Liver (tissue), 8 donors: ENCODE measurements at regions not wholly inside any gene's neighbourhood (a gene's known extent, or its start where the extent isn't known, plus 50 kb on each side); places are given as distances from the start of the nearest gene placed in this dataset.

Source experiments
- DNase-seq: peaks from one replicate; pipeline ENCODE4 v3.0.0-alpha.2; 2017; ENCODE audit warnings: low spot score
- H3K27ac ChIP-seq, 2 donors: one replicate each; pipeline ENCODE4 v1.7.0; 2013; ENCODE audit warnings: inconsistent platforms in 2 of 2, low read length in 2 of 2, control low read depth in 1 of 2, low read depth in 1 of 2, mild to moderate bottlenecking in 1 of 2
- H3K27me3 ChIP-seq, 4 donors: one replicate each; pipeline versions ENCODE4 v1.6.1 to v1.7.0; 2013; ENCODE audit warnings: low read length in 3 of 4, inconsistent platforms in 1 of 4, mild to moderate bottlenecking in 1 of 4, moderate library complexity in 1 of 4; ENCODE audit not compliant: control insufficient read depth in 4 of 4, insufficient read depth in 4 of 4
- H3K36me3 ChIP-seq, 4 donors: one replicate each; pipeline versions ENCODE4 v1.6.1 to v1.7.0; 2013; ENCODE audit warnings: low read length in 3 of 4, mild to moderate bottlenecking in 3 of 4, low read depth in 1 of 4, moderate library complexity in 1 of 4; ENCODE audit not compliant: control insufficient read depth in 4 of 4, insufficient read depth in 3 of 4
- H3K4me1 ChIP-seq, 4 donors: one replicate each; pipeline versions ENCODE4 v1.6.1 to v1.7.0; 2013; ENCODE audit warnings: low read length in 3 of 4, mild to moderate bottlenecking in 3 of 4, moderate library complexity in 1 of 4; ENCODE audit not compliant: control insufficient read depth in 4 of 4, insufficient read depth in 4 of 4
- H3K4me3 ChIP-seq, 3 donors: one replicate each; pipeline versions ENCODE4 v1.6.1 to v1.7.0; 2013; ENCODE audit warnings: low read length in 3 of 3, control low read depth in 1 of 3, low read depth in 1 of 3, mild to moderate bottlenecking in 1 of 3
- H3K9ac ChIP-seq, 2 donors: one replicate each; pipeline ENCODE4 v1.7.0; 2013; ENCODE audit warnings: low read length in 2 of 2, mild to moderate bottlenecking in 2 of 2, moderate library complexity in 2 of 2, control low read depth in 1 of 2, low read depth in 1 of 2
- H3K9me3 ChIP-seq, 4 donors: one replicate each; pipeline versions ENCODE4 v1.6.1 to v1.7.0; 2013; ENCODE audit warnings: low read length in 3 of 4; ENCODE audit not compliant: control insufficient read depth in 4 of 4
- EGR1 ChIP-seq, 2 donors: IDR thresholded peaks; 2 replicates each; pipeline ENCODE4 v1.6.1; 2016 to 2018; ENCODE audit warnings: antibody characterized with exemption in 2 of 2, low read depth in 2 of 2
- FOXA1 ChIP-seq: IDR thresholded peaks from 2 replicates; pipeline ENCODE4 v1.6.1; 2016; ENCODE audit warnings: antibody characterized with exemption
- FOXA2 ChIP-seq: IDR thresholded peaks from 2 replicates; pipeline ENCODE4 v1.6.1; 2016; ENCODE audit warnings: antibody characterized with exemption
- GABPA ChIP-seq, 2 donors: IDR thresholded peaks in 1 of 2; conservative IDR thresholded peaks in 1 of 2; 2 replicates each; pipeline ENCODE4 v1.6.1; 2016; ENCODE audit warnings: antibody characterized with exemption in 2 of 2, mild to moderate bottlenecking in 1 of 2, moderate library complexity in 1 of 2
- HNF4A ChIP-seq, 2 donors: conservative IDR thresholded peaks; 2 replicates each; pipeline ENCODE4 v1.6.1; 2016; ENCODE audit warnings: antibody characterized with exemption in 2 of 2, mild to moderate bottlenecking in 2 of 2
- HNF4G ChIP-seq: IDR thresholded peaks from 2 replicates; pipeline ENCODE4 v1.6.1; 2016; ENCODE audit warnings: antibody characterized with exemption
- JUND ChIP-seq, 2 donors: IDR thresholded peaks; 2 replicates each; pipeline ENCODE4 v1.6.1; 2016; ENCODE audit warnings: antibody characterized with exemption in 2 of 2
- NR2F2 ChIP-seq: IDR thresholded peaks from 2 replicates; pipeline ENCODE4 v1.6.1; 2016; ENCODE audit warnings: antibody characterized with exemption
- RAD21 ChIP-seq, 2 donors: IDR thresholded peaks; 2 replicates each; pipeline ENCODE4 v1.6.1; 2016; ENCODE audit warnings: antibody characterized with exemption in 2 of 2, mild to moderate bottlenecking in 2 of 2
- RXRA ChIP-seq, 2 donors: IDR thresholded peaks; 2 replicates each; pipeline ENCODE4 v1.6.1; 2017 to 2018; ENCODE audit warnings: antibody characterized with exemption in 2 of 2, mild to moderate bottlenecking in 1 of 2
- SP1 ChIP-seq: IDR thresholded peaks from 2 replicates; pipeline ENCODE4 v1.6.1; 2018; ENCODE audit warnings: antibody characterized with exemption, mild to moderate bottlenecking
- TAF1 ChIP-seq: conservative IDR thresholded peaks from 2 replicates; pipeline ENCODE4 v1.6.1; 2016; ENCODE audit warnings: antibody characterized with exemption, mild to moderate bottlenecking
- YY1 ChIP-seq: IDR thresholded peaks from 2 replicates; pipeline ENCODE4 v1.6.1; 2016; ENCODE audit warnings: antibody characterized with exemption, mild to moderate bottlenecking
- WGBS: extraction: QIAGEN DNeasy Blood & Tissue Kit; methylation state at CpG from one replicate; pipeline ENCODE4 v1.1.7; 2013; 5-methylcytosine and 5-hydroxymethylcytosine counted together
- TF ChIP-seq, protein P1 (sequence below): IDR thresholded peaks from 2 replicates; pipeline ENCODE4 v1.6.1; 2016; ENCODE audit warnings: antibody characterized with exemption, mild to moderate bottlenecking
- TF ChIP-seq, protein P2 (sequence below): IDR thresholded peaks from 2 replicates; pipeline ENCODE4 v1.6.1; 2016; ENCODE audit warnings: antibody characterized with exemption
- TF ChIP-seq, protein P3 (sequence below): fragments of 150-350 bp; IDR thresholded peaks from 2 replicates; pipeline ENCODE4 v1.5.1; 2017; ENCODE audit warnings: improper control_type of control experiment, low read depth, low read length; ENCODE audit not compliant: missing input control
- TF ChIP-seq, protein P4 (sequence below): IDR thresholded peaks from 2 replicates; pipeline ENCODE4 v1.6.1; 2016; ENCODE audit warnings: antibody characterized with exemption
- TF ChIP-seq, protein P5 (sequence below): IDR thresholded peaks from 2 replicates; pipeline ENCODE4 v1.6.1; 2016; ENCODE audit warnings: antibody characterized with exemption
- donor health status: healthy.
- donor health status: healthy.
- donor health status: healthy.
- donor health status: healthy.
- donor health status: healthy.

DNA sequence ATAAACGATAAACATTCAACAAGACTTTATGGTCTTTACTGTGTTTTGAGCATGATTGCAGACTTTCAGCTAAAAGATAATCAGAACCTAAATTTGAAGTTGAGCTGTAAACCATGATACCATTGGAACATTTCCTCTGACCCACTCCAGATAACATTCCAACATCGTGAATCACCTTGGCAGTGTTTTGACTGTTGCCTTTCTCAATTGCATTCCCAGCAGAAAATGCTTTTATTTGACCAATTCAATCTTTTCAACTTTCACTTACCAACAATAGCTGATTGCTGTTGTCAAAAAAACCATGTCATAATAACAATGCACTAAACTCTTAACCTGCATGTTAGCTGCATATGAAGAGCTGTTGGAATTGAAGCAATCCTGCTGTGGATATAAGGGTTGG is 165.5 kb downstream of the MDFIC start (continued):
- TF ChIP-seq, protein P1, sequence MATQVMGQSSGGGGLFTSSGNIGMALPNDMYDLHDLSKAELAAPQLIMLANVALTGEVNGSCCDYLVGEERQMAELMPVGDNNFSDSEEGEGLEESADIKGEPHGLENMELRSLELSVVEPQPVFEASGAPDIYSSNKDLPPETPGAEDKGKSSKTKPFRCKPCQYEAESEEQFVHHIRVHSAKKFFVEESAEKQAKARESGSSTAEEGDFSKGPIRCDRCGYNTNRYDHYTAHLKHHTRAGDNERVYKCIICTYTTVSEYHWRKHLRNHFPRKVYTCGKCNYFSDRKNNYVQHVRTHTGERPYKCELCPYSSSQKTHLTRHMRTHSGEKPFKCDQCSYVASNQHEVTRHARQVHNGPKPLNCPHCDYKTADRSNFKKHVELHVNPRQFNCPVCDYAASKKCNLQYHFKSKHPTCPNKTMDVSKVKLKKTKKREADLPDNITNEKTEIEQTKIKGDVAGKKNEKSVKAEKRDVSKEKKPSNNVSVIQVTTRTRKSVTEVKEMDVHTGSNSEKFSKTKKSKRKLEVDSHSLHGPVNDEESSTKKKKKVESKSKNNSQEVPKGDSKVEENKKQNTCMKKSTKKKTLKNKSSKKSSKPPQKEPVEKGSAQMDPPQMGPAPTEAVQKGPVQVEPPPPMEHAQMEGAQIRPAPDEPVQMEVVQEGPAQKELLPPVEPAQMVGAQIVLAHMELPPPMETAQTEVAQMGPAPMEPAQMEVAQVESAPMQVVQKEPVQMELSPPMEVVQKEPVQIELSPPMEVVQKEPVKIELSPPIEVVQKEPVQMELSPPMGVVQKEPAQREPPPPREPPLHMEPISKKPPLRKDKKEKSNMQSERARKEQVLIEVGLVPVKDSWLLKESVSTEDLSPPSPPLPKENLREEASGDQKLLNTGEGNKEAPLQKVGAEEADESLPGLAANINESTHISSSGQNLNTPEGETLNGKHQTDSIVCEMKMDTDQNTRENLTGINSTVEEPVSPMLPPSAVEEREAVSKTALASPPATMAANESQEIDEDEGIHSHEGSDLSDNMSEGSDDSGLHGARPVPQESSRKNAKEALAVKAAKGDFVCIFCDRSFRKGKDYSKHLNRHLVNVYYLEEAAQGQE: no peak
- peak; percentile 46 to 60 for TF ChIP-seq RAD21 (IDR thresholded peaks at IDR 0.05)
- TF ChIP-seq, protein P2, sequence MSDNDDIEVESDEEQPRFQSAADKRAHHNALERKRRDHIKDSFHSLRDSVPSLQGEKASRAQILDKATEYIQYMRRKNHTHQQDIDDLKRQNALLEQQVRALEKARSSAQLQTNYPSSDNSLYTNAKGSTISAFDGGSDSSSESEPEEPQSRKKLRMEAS: peak; percentile 44

DNA sequence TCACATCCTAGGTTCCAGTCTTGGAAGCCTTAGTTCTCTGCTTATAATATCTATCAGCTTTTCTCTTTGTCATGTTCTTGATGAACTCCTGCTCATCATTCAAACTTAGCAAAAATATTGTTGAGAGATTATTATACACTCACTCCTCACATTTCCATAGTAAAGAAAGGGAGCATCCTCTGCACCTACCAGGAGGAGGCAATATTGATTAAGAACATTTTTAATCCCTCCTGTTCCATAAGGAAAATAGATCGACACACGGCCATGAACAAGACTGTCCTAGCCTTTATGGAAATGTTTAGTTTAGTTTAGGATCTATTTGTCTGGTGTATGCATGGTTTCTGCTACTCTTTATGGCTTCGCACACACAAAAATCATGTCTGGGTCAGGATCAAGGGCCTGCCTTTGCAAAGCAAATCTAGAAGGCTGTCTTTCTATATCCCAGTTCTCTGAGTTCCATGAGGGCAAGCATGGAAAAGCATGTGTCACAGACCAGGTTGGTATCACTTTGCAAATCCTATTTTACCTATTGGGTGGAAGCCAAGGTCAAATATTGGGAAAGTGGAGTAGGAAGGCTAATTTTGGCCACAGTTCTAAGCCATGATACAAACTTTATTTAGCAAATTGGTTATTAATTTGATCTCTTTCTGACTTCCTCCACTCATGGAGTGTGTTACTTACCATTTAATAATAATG is 164.4 kb downstream of the MDFIC start:
- no peak for DNase-seq
- H3K27me3 ChIP-seq: no peaks in the 10 kb centered on the region
- peaks cover 3 to 23% (median 16%) of the 10 kb centered on the region in 4 donors for H3K4me1 ChIP-seq
- 97% methylated on average over 3 of the region's 3 CpGs for WGBS
- TF ChIP-seq YY1 (peak; percentile 39), JUND (IDR thresholded peaks at IDR 0.05) (peak; percentile 17 to 47), EGR1 (IDR thresholded peaks at IDR 0.05; ENCODE audit: low read depth in 2 of 2) (peak in 1 of 2 donors; percentile 39), HNF4G (no peak), RAD21 (IDR thresholded peaks at IDR 0.05) (peak; percentile 36 to 38), RXRA (IDR thresholded peaks at IDR 0.05) (peak in 1 of 2 donors; percentile 56), TAF1 (no peak), NR2F2 (no peak), FOXA2 (no peak), SP1 (peak; percentile 38), HNF4A (conservative IDR thresholded peaks at IDR 0.05) (peak; percentile 25 to 47), FOXA1 (no peak), GABPA (IDR thresholded peaks at IDR 0.05 in 1 of 2, conservative IDR thresholded peaks at IDR 0.05 in 1 of 2) (no peak)
- TF ChIP-seq, protein P2: peak; percentile 70
- TF ChIP-seq, protein P3, sequence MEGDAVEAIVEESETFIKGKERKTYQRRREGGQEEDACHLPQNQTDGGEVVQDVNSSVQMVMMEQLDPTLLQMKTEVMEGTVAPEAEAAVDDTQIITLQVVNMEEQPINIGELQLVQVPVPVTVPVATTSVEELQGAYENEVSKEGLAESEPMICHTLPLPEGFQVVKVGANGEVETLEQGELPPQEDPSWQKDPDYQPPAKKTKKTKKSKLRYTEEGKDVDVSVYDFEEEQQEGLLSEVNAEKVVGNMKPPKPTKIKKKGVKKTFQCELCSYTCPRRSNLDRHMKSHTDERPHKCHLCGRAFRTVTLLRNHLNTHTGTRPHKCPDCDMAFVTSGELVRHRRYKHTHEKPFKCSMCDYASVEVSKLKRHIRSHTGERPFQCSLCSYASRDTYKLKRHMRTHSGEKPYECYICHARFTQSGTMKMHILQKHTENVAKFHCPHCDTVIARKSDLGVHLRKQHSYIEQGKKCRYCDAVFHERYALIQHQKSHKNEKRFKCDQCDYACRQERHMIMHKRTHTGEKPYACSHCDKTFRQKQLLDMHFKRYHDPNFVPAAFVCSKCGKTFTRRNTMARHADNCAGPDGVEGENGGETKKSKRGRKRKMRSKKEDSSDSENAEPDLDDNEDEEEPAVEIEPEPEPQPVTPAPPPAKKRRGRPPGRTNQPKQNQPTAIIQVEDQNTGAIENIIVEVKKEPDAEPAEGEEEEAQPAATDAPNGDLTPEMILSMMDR: no peak
- TF ChIP-seq, protein P1: no peak
- TF ChIP-seq, protein P4, sequence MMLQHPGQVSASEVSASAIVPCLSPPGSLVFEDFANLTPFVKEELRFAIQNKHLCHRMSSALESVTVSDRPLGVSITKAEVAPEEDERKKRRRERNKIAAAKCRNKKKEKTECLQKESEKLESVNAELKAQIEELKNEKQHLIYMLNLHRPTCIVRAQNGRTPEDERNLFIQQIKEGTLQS: no peak
- TF ChIP-seq, protein P5, sequence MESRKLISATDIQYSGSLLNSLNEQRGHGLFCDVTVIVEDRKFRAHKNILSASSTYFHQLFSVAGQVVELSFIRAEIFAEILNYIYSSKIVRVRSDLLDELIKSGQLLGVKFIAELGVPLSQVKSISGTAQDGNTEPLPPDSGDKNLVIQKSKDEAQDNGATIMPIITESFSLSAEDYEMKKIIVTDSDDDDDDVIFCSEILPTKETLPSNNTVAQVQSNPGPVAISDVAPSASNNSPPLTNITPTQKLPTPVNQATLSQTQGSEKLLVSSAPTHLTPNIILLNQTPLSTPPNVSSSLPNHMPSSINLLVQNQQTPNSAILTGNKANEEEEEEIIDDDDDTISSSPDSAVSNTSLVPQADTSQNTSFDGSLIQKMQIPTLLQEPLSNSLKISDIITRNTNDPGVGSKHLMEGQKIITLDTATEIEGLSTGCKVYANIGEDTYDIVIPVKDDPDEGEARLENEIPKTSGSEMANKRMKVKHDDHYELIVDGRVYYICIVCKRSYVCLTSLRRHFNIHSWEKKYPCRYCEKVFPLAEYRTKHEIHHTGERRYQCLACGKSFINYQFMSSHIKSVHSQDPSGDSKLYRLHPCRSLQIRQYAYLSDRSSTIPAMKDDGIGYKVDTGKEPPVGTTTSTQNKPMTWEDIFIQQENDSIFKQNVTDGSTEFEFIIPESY: no peak
- H3K9me3 ChIP-seq: no peaks in the 10 kb centered on the region
- H3K4me3 ChIP-seq: no peak overlapping the region
- no peaks in the 10 kb centered on the region for H3K36me3 ChIP-seq
- H3K27ac ChIP-seq: peak overlapping the region in 1 of 2 donors; percentile 74
- no peak overlapping the region for H3K9ac ChIP-seq
